SK-N-SH treated with all-trans-retinoic acid at 6 μM for 48 hours (cell line): ENCODE measurements at regions not wholly inside any gene's neighbourhood (a gene's known extent, or its start where the extent isn't known, plus 50 kb on each side); places are given as distances from the start of the nearest gene placed in this dataset.

ENCODE experiments used
- ATAC-seq: fragments of 200-7000 bp; cut with Tn5 transposase; 3 replicates; pipeline ENCODE4 v1.9.1; 2020; ENCODE audit warnings: mild to moderate bottlenecking, moderate library complexity
- ARNTL ChIP-seq: fragments of 450-650 bp; formaldehyde crosslinking; IDR thresholded peaks from 2 replicates; pipeline ENCODE4 v1.5.0; 2020; ENCODE audit warnings: low read depth, mild to moderate bottlenecking, moderate library complexity, borderline replicate concordance
- CREB5 ChIP-seq: fragments of 250-450 bp; sonication (Bioruptor Pico); IDR thresholded peaks from 2 replicates; pipeline ENCODE4 v1.5.1; 2020; ENCODE audit warnings: low read depth, mild to moderate bottlenecking, moderate library complexity
- CSDC2 ChIP-seq: fragments of 250-450 bp; sonication (Bioruptor Pico); IDR thresholded peaks from 2 replicates; pipeline ENCODE4 v1.5.0; 2020; ENCODE audit warnings: mild to moderate bottlenecking, moderate library complexity
- ESRRG ChIP-seq: fragments of 250-450 bp; sonication (Bioruptor Pico); IDR thresholded peaks from 2 replicates; pipeline ENCODE4 v1.6.1; 2021; ENCODE audit warnings: mild to moderate bottlenecking
- GLIS3 ChIP-seq: fragments of 250-450 bp; sonication (Bioruptor Pico); IDR thresholded peaks from 2 replicates; pipeline ENCODE4 v1.5.0; 2020; ENCODE audit warnings: mild to moderate bottlenecking, moderate library complexity
- ISL1 ChIP-seq: fragments of 250-450 bp; sonication (Bioruptor Pico); IDR thresholded peaks from 2 replicates; pipeline ENCODE4 v2.1.2; 2022; ENCODE audit warnings: mild to moderate bottlenecking, moderate library complexity
- OSR1 ChIP-seq: fragments of 250-450 bp; sonication (Bioruptor Pico); IDR thresholded peaks from 2 replicates; pipeline ENCODE4 v1.8.0; 2022; ENCODE audit warnings: moderate library complexity, mild to moderate bottlenecking, inconsistent platforms
- PATZ1 ChIP-seq: fragments of 250-450 bp; sonication (Bioruptor Pico); IDR thresholded peaks from 2 replicates; pipeline ENCODE4 v1.8.0; 2020; ENCODE audit warnings: mild to moderate bottlenecking, moderate library complexity, borderline replicate concordance
- POU6F1 ChIP-seq: fragments of 250-450 bp; sonication (Bioruptor Pico); IDR thresholded peaks from 2 replicates; pipeline ENCODE4 v1.8.0; 2021; ENCODE audit warnings: low read depth, mild to moderate bottlenecking, moderate library complexity, borderline replicate concordance
- PPARA ChIP-seq: fragments of 250-450 bp; sonication (Bioruptor Pico); IDR thresholded peaks from 2 replicates; pipeline ENCODE4 v1.5.0; 2020; ENCODE audit warnings: mild to moderate bottlenecking, borderline replicate concordance
- RARB ChIP-seq: fragments of 250-450 bp; sonication (Bioruptor Pico); IDR thresholded peaks from 2 replicates; pipeline ENCODE4 v1.8.0; 2021; ENCODE audit warnings: mild to moderate bottlenecking, moderate library complexity
- TCF4 ChIP-seq: fragments of 250-450 bp; sonication (Bioruptor Pico); IDR thresholded peaks from 2 replicates; pipeline ENCODE4 v1.8.0; 2021; ENCODE audit warnings: mild to moderate bottlenecking, moderate library complexity, borderline replicate concordance
- TOX ChIP-seq: fragments of 250-450 bp; sonication (Bioruptor Pico); IDR thresholded peaks from 2 replicates; pipeline ENCODE4 v1.8.0; 2021; ENCODE audit warnings: mild to moderate bottlenecking, moderate library complexity, borderline replicate concordance
- ZC3H10 ChIP-seq: fragments of 250-450 bp; sonication (Bioruptor Pico); IDR thresholded peaks from 2 replicates; pipeline ENCODE4 v1.5.1; 2021; ENCODE audit warnings: mild to moderate bottlenecking, moderate library complexity
- ZFP30 ChIP-seq: fragments of 450-650 bp; formaldehyde crosslinking; IDR thresholded peaks from 2 replicates; pipeline ENCODE4 v1.5.0; 2022; ENCODE audit warnings: mild to moderate bottlenecking, moderate library complexity
- ZNF565 ChIP-seq: fragments of 450-650 bp; formaldehyde crosslinking; conservative IDR thresholded peaks from 2 replicates; pipeline ENCODE4 v1.5.0; 2020; ENCODE audit warnings: low read depth, mild to moderate bottlenecking, moderate library complexity
- ZNF70 ChIP-seq: fragments of 450-650 bp; formaldehyde crosslinking; IDR thresholded peaks from 2 replicates; pipeline ENCODE4 v1.5.0; 2020; ENCODE audit warnings: mild to moderate bottlenecking, moderate library complexity
- ZNF8 ChIP-seq: fragments of 450-650 bp; formaldehyde crosslinking; IDR thresholded peaks from 2 replicates; pipeline ENCODE4 v1.5.0; 2020; ENCODE audit warnings: mild to moderate bottlenecking, moderate library complexity

GRCh38 chr7:114087653-114088469, 169.1 kb upstream of the PPP1R3A start (continued):
- no peak for TF ChIP-seq PATZ1 (CRISPR knock-in tag)
- no peak for TF ChIP-seq ESRRG (CRISPR knock-in tag)
- no peak for TF ChIP-seq RARB
- no peak for TF ChIP-seq PPARA (CRISPR knock-in tag)
- no peak for TF ChIP-seq GLIS3 (CRISPR knock-in tag)
- TF ChIP-seq ZNF565 (CRISPR knock-in tag), result no peak

GRCh38 chr7:114086914-114087652, 168.3 kb upstream of the PPP1R3A start:
- no peak; the same call in 2 of the 3 replicates for ATAC-seq
- no peak for TF ChIP-seq RARB
- TF ChIP-seq CSDC2 (CRISPR knock-in tag), result no peak
- no peak for TF ChIP-seq ISL1 (CRISPR knock-in tag)
- no peak for TF ChIP-seq ZFP30 (CRISPR knock-in tag)
- TF ChIP-seq CREB5 (CRISPR knock-in tag), result no peak
- no peak for TF ChIP-seq ZNF8

GRCh38 chr7:114086537-114086913, 167.7 kb upstream of the PPP1R3A start:
- TF ChIP-seq ZC3H10 (CRISPR knock-in tag) (no peak), POU6F1 (CRISPR knock-in tag) (no peak), PATZ1 (CRISPR knock-in tag) (no peak), ZNF70 (no peak), OSR1 (CRISPR knock-in tag) (no peak), ZNF8 (no peak), GLIS3 (CRISPR knock-in tag) (no peak), TOX (CRISPR knock-in tag) (no peak), ISL1 (CRISPR knock-in tag) (no peak), ESRRG (CRISPR knock-in tag) (no peak), TCF4 (CRISPR knock-in tag) (no peak)
- no peak for ATAC-seq

GRCh38 chr7:114085592-114086501, 167.0 kb upstream of the PPP1R3A start:
- peak; percentile 58 for ATAC-seq

More at GRCh38 chr7:114085592-114086501, 167.0 kb upstream of the PPP1R3A start:
- TF ChIP-seq CREB5 (CRISPR knock-in tag), result no peak
- no peak for TF ChIP-seq TOX (CRISPR knock-in tag)
- no peak for TF ChIP-seq ZFP30 (CRISPR knock-in tag)
- TF ChIP-seq TCF4 (CRISPR knock-in tag), result no peak
- no peak for TF ChIP-seq ZNF70
- no peak for TF ChIP-seq ZNF565 (CRISPR knock-in tag)
- TF ChIP-seq ZC3H10 (CRISPR knock-in tag), result no peak
- TF ChIP-seq PPARA (CRISPR knock-in tag), result no peak
- no peak for TF ChIP-seq CSDC2 (CRISPR knock-in tag)
- no peak for TF ChIP-seq ARNTL (CRISPR knock-in tag)
